ENCODE measurements at regions not wholly inside any gene's neighbourhood (a gene's known extent, or its start where the extent isn't known, plus 50 kb on each side); places are given as distances from the start of the nearest gene placed in this dataset.

DNA sequence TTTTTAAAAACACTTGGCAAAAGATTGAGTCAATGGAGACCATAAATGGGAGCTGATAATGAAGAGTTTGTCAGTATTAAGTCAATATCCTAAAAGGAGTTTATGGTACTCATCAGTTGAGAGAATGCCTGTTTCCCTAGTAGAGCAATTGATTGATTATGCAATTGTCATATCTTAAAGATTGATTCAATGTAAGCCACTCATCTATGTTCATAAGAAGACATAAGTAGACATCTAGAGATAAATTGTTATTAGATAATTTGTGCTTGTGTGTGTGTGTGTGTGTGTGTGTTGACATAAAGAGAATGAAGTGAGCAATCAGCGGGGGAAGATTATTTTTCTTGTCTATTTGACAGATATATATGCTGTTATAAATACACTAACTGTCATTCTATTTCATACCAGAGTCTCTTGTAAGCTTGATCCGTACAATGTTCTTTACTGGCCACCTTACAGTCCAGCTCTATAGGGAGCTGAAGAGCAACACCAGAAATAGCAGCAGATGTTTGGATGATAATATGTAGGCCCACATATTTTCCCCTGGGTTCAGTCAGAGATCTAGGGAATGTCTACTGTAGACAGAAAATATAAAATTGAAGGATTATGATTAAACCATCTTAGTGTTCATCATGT is 848.6 kb upstream of the EPHA6 start:
- Histone ChIP-seq H3K56ac (replicated peaks; ENCODE audit: insufficient read length, low read depth, low read length) (no peak overlapping the region), H4K8ac (ENCODE audit: extremely low read depth, insufficient read depth, low read length) (no peak overlapping the region), H2AK5ac (ENCODE audit: low read depth, low read length) (no peak overlapping the region), H3K4me3 (ENCODE audit: extremely low read depth in 1 of 4, insufficient read depth in 2 of 4, low read depth in 3 of 4, low read length in 4 of 4) (no peak overlapping the region), H2BK5ac (ENCODE audit: low read depth, low read length) (no peak overlapping the region), H3K79me2 (ENCODE audit: control insufficient read depth in 1 of 2, insufficient read depth in 2 of 2, low read length in 2 of 2) (no peaks in the 10 kb centered on the region), H3K36me3 (ENCODE audit: control insufficient read depth in 2 of 4, insufficient read depth in 4 of 4, low read length in 3 of 4) (no peaks in the 10 kb centered on the region), H2AFZ (ENCODE audit: low read length) (no peak overlapping the region), H2BK120ac (replicated peaks; ENCODE audit: low read depth, low read length) (no peak overlapping the region), H3K4me1 (replicated peaks in 1 of 4; ENCODE audit: control insufficient read depth in 3 of 4, insufficient read depth in 4 of 4, low read length in 3 of 4) (no peaks in the 10 kb centered on the region), H3K9ac (replicated peaks in 1 of 4; ENCODE audit: extremely low read depth in 1 of 4, low read depth in 3 of 4, low read length in 3 of 4) (no peak overlapping the region), H3K4ac (replicated peaks; ENCODE audit: insufficient read length, low read depth, low read length) (no peak overlapping the region), H3K4me2 (ENCODE audit: insufficient read depth in 1 of 2, low read depth in 2 of 2, low read length in 2 of 2) (no peak overlapping the region), H4K5ac (ENCODE audit: insufficient read length, low read depth, low read length) (no peak overlapping the region), H2BK20ac (ENCODE audit: low read length) (no peak overlapping the region), H4K20me1 (replicated peaks in 1 of 2; ENCODE audit: control insufficient read depth in 1 of 2, insufficient read depth in 2 of 2, low read length in 2 of 2) (no peaks in the 10 kb centered on the region), H3K14ac (ENCODE audit: insufficient read length) (no peak overlapping the region), H4K91ac (replicated peaks; ENCODE audit: insufficient read length, low read length) (no peak overlapping the region), H2BK15ac (ENCODE audit: low read length) (no peak overlapping the region), H3K27ac (ENCODE audit: low read depth, low read length) (no peak overlapping the region), H3K23me2 (ENCODE audit: low read depth, low read length) (no peaks in the 10 kb centered on the region), H3K18ac (ENCODE audit: extremely low read depth, low read length) (no peak overlapping the region), H3K23ac (ENCODE audit: insufficient read length) (no peak overlapping the region), H3K9me3 (ENCODE audit: insufficient read depth in 2 of 2, low read depth in 1 of 2, low read length in 1 of 2) (no peaks in the 10 kb centered on the region), H2BK12ac (ENCODE audit: low read depth, low read length) (no peak overlapping the region), H3K79me1 (ENCODE audit: low read depth, low read length) (no peaks in the 10 kb centered on the region), H3K27me3 (replicated peaks in 1 of 4; ENCODE audit: control insufficient read depth in 3 of 4, extremely low read depth in 1 of 4, insufficient read depth in 3 of 4, low read length in 3 of 4) (no peaks in the 10 kb centered on the region)
- ChIA-PET POLR2A (ENCODE audit: partially characterized antibody) (no interaction called here), CTCF (ENCODE audit: partially characterized antibody) (interaction anchor here (1.5 kb wide), 1 partner anchor 11 kb away, joined by 5 read pairs; no protein-coding TSS in a partner anchor)
- 100% methylated on average over 2 of the region's 2 CpGs; no CpG with 5 or more reads in 1 of the 2 experiments for WGBS, 2 experiments (ENCODE audit: extremely low coverage in 1 of 2, insufficient coverage in 1 of 2, insufficient read length in 1 of 2, insufficient replicate concordance in 2 of 2, low coverage in 1 of 2, low lambda C conversion rate in 2 of 2, missing lambda C conversion rate in 1 of 2)
- FAIRE-seq: no peak
- DNase-seq (ENCODE audit: low read depth in 1 of 2, low spot score in 2 of 2): no peak
- no peak for TF ChIP-seq RFX5 (IDR thresholded peaks at IDR 0.05; ENCODE audit: borderline replicate concordance, low read depth, low read length)
- TF ChIP-seq, protein P1, sequence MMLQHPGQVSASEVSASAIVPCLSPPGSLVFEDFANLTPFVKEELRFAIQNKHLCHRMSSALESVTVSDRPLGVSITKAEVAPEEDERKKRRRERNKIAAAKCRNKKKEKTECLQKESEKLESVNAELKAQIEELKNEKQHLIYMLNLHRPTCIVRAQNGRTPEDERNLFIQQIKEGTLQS (IDR thresholded peaks at IDR 0.05; ENCODE audit: insufficient read depth, low read depth, low read length): no peak
- no peak for TF ChIP-seq JUND (IDR thresholded peaks at IDR 0.05; ENCODE audit: low read length)
- no peak for TF ChIP-seq KDM4A (IDR thresholded peaks at IDR 0.05; ENCODE audit: low read depth, low read length, severe bottlenecking)
- no peak for TF ChIP-seq BRCA1 (IDR thresholded peaks at IDR 0.05; ENCODE audit: low read depth, low read length)
- no peak for TF ChIP-seq RBBP5 (IDR thresholded peaks at IDR 0.05; ENCODE audit: borderline replicate concordance, low read depth, low read length)
- TF ChIP-seq SAP30 (IDR thresholded peaks at IDR 0.05; ENCODE audit: insufficient read depth, insufficient replicate concordance, low read length): no peak
- no peak for TF ChIP-seq KDM1A (IDR thresholded peaks at IDR 0.05; ENCODE audit: borderline replicate concordance, low read length)
- TF ChIP-seq POU5F1 (IDR thresholded peaks at IDR 0.05; ENCODE audit: low read depth, low read length): no peak
- TF ChIP-seq POLR2A (IDR thresholded peaks at IDR 0.05; ENCODE audit: control extremely low read depth in 1 of 2, low read depth in 2 of 2, low read length in 2 of 2): no peak
- no peak for TF ChIP-seq SIN3A (conservative IDR thresholded peaks at IDR 0.05 in 1 of 2, IDR thresholded peaks at IDR 0.05 in 1 of 2; ENCODE audit: low read depth in 1 of 2, low read length in 2 of 2)
- TF ChIP-seq YY1 (IDR thresholded peaks at IDR 0.05; ENCODE audit: low read depth, low read length): no peak
- TF ChIP-seq EGR1 (IDR thresholded peaks at IDR 0.05; ENCODE audit: borderline replicate concordance, low read depth, low read length): no peak
- no peak for TF ChIP-seq SIRT6 (IDR thresholded peaks at IDR 0.05; ENCODE audit: low read length)

Measured in H1 (cell line).